ENCODE measurements at regions not wholly inside any gene's neighbourhood (a gene's known extent, or its start where the extent isn't known, plus 50 kb on each side); places are given as distances from the start of the nearest gene placed in this dataset.
"Not testable (repeated sequence)": the region's sequence is repeated elsewhere in the genome, so short reads cannot be mapped to it uniquely, and the experiment has no call there.

GRCh38 chr22:46031066-46031465 lies 54.1 kb upstream of the WNT7B start:
- DNase-seq (ENCODE audit: insufficient read length, low spot score) (no peak), FAIRE-seq (no peak)
- no peak for TF ChIP-seq CTCF (IDR thresholded peaks at IDR 0.05; ENCODE audit: insufficient read depth, missing control alignments)

GRCh38 chr22:46031557-46031956 lies 54.6 kb upstream of the WNT7B start:
- no peak for DNase-seq (ENCODE audit: insufficient read length, low spot score)
- TF ChIP-seq CTCF (IDR thresholded peaks at IDR 0.05; ENCODE audit: insufficient read depth, missing control alignments): no peak
- FAIRE-seq: no peak

GRCh38 chr22:46031965-46032851 lies 55.2 kb upstream of the WNT7B start:
- DNase-seq (ENCODE audit: insufficient read length, low spot score) (no peak), FAIRE-seq (no peak)
- TF ChIP-seq CTCF (IDR thresholded peaks at IDR 0.05; ENCODE audit: insufficient read depth, missing control alignments): no peak

- DNase-seq (ENCODE audit: insufficient read length, low spot score) (no peak), FAIRE-seq (no peak)
- no peak for TF ChIP-seq CTCF (IDR thresholded peaks at IDR 0.05; ENCODE audit: insufficient read depth, missing control alignments)
Measured at GRCh38 chr22:46033256-46034200, 56.6 kb upstream of the WNT7B start.

GRCh38 chr22:46034480-46034879 lies 57.5 kb upstream of the WNT7B start:
- FAIRE-seq: not testable (repeated sequence)

GRCh38 chr22:46035380-46035741 lies 58.4 kb upstream of the WNT7B start:
- FAIRE-seq: no peak
- no peak for TF ChIP-seq CTCF (IDR thresholded peaks at IDR 0.05; ENCODE audit: insufficient read depth, missing control alignments)
- no peak for DNase-seq (ENCODE audit: insufficient read length, low spot score)

More at GRCh38 chr22:46034480-46034879, 57.5 kb upstream of the WNT7B start:
- DNase-seq (ENCODE audit: insufficient read length, low spot score): not testable (repeated sequence)

GRCh38 chr22:46035742-46036557 lies 59.0 kb upstream of the WNT7B start:
- no peak for FAIRE-seq
- no peak for TF ChIP-seq CTCF (IDR thresholded peaks at IDR 0.05; ENCODE audit: insufficient read depth, missing control alignments)
- peak; percentile 76 for DNase-seq (ENCODE audit: insufficient read length, low spot score)

Measured in D721Med (cell line).